Small intestine (tissue), 7 donors: ENCODE measurements at regions not wholly inside any gene's neighbourhood (a gene's known extent, or its start where the extent isn't known, plus 50 kb on each side); places are given as distances from the start of the nearest gene placed in this dataset.

ENCODE experiments used
- DNase-seq, 2 donors: peaks; one replicate each; pipeline versions ENCODE4 v3.0.0 to v3.0.0-alpha.2; 2013
- FAIRE-seq: peaks from 2 replicates; lab custom pipeline; 2012; peaks lifted over from hg19 to GRCh38; lab: Jason Lieb, UNC
- H3K27ac ChIP-seq, 3 donors: one replicate each; pipeline ENCODE4 v1.5.1; 2013; ENCODE audit warnings: low read length in 2 of 3, mild to moderate bottlenecking in 2 of 3, control low read depth in 1 of 3, inconsistent platforms in 1 of 3, low read depth in 1 of 3, moderate library complexity in 1 of 3
- H3K27me3 ChIP-seq, 3 donors: one replicate each; pipeline ENCODE4 v1.6.1; 2013; ENCODE audit warnings: low read length in 3 of 3, inconsistent platforms in 1 of 3; ENCODE audit not compliant: control insufficient read depth in 3 of 3, insufficient read depth in 3 of 3
- H3K36me3 ChIP-seq, 3 donors: one replicate each; pipeline ENCODE4 v1.6.1; 2013; ENCODE audit warnings: low read length in 3 of 3, inconsistent platforms in 1 of 3, low read depth in 1 of 3, mild to moderate bottlenecking in 1 of 3, moderate library complexity in 1 of 3; ENCODE audit not compliant: control insufficient read depth in 3 of 3, insufficient read depth in 2 of 3
- H3K4me1 ChIP-seq, 3 donors: one replicate each; pipeline ENCODE4 v1.6.1; 2013; ENCODE audit warnings: low read length in 2 of 3, inconsistent platforms in 1 of 3, low read depth in 1 of 3, mild to moderate bottlenecking in 1 of 3, moderate library complexity in 1 of 3; ENCODE audit not compliant: control insufficient read depth in 3 of 3, insufficient read depth in 2 of 3
- H3K4me3 ChIP-seq, 3 donors: one replicate each; pipeline ENCODE4 v1.5.1; 2013; ENCODE audit warnings: low read length in 3 of 3, control low read depth in 1 of 3, inconsistent platforms in 1 of 3, low read depth in 1 of 3, mild to moderate bottlenecking in 1 of 3, moderate library complexity in 1 of 3
- H3K9me3 ChIP-seq, 2 donors: one replicate each; pipeline ENCODE4 v1.6.1; 2013; ENCODE audit warnings: low read depth in 1 of 2, low read length in 1 of 2; ENCODE audit not compliant: control insufficient read depth in 2 of 2, insufficient read depth in 1 of 2
- WGBS, 3 donors: extraction: QIAGEN DNeasy Blood & Tissue Kit; methylation state at CpG; one replicate each; pipeline ENCODE4 v1.1.7; 2013; 5-methylcytosine and 5-hydroxymethylcytosine counted together
- donor health status: healthy with polysubstance abuse.
- donor health status: control.
- donor health status: control.
- donor health status: Bipolar disorder and iron deficiency.
- donor health status: healthy.

DNA sequence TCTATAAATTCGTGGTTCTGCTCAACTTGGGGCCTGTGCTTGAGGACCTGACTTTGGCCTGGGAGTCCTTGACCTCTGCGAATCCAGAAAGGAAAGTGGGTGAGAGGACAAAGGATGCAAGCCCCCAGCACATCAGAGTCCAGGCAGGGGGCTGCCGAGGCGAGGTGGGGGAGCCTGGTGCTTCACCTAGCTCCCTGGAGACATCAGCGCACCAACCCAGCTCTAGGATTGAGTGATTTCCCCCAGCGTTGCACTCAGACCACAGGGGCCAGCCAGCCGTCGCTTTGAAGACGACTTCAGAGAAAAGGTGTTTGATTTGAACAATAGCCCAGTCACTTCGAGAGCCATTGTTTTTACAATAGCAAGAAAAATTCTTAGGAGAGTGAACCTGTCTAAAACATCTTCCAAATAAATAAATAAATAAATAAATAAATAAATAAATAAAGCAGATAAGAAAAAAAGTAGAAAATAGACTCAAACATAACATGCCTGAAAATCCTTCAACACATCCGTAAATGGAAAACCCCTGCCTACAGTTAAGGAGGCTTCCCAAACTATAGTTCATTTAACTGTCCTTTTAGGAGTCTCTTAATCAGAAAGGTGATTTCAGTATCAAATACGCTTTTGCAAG, 180.9 kb downstream of the RBFOX3 start:
- Histone ChIP-seq H3K4me3 (no peak overlapping the region), H3K27me3 (peaks cover 0 to 3% (median 2%) of the 10 kb centered on the region in 3 donors), H3K4me1 (no peaks in the 10 kb centered on the region), H3K27ac (no peak overlapping the region), H3K36me3 (no peaks in the 10 kb centered on the region), H3K9me3 (peaks cover 0 to 6% of the 10 kb centered on the region in 2 donors)
- WGBS, 3 donors, result 52 to 56% (median 55%) methylated on average over 12 of the region's 12 CpGs
- FAIRE-seq, result no peak
- DNase-seq, result no peak

DNA sequence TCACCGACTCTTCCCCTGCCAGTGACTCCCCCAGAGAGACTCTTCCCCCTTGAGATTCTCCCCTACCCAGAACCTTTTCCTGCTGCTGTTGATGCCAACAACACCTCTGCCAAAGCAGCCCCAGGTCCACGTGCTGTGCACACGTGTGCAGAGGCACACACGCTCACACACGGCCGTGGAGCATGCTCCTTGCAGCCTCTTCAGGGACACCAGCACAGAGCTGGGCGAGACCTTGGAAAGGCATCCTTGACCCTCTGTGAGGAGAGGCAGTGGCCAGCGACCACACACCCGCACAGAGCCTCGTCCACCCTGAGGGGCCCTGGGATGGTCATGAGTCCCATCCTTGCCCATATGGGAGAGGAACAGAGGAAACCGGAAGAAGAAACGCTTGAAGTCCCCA, 181.9 kb downstream of the RBFOX3 start:
- 76 to 82% (median 82%) methylated on average over 12 of the region's 12 CpGs for WGBS, 3 donors
- H3K36me3 ChIP-seq, result no peaks in the 10 kb centered on the region
- no peak for DNase-seq

DNA sequence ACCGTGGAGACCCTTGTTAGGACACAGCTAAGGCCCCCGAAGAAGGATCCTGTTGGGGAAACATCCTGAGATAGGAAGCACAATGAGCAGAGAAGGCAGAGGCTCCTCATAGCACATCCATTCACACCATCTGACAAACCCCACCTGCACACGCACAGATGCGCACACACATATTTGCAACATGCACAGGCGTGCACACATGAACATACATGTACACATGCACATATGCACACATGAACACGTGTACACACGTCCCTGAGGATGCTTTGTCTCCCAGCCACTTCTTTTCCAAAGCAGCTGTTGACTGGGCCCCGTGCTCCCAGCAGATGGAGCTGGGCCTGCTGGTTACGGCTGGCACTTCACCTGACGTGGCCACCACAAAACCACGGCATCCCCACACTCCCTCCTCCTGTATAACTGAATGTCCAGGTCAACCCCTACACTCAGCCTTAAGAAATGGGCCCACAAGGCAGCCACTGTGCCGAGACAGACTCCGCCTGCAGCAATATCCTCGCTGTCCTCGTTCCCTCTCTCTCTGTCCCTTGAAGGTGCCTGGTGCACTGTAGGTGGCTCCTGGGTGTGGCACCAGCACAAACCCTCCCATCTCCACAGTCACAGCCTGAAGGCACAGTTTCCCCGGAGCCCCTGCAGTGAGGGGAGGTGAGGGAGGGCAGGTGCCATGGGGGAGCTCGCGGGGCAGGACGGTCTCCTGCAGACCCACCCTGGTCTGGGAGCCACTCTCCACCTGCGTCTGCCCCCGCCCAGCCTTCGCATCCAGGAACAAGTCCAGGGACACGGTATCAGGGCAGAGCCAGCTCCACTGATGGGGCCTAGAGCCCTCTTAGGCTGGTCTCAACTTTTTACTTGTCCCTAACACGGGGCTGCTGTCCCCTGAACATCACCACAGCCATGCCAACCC, 183.0 kb downstream of the RBFOX3 start:
- no peak overlapping the region for H3K27ac ChIP-seq
- peaks cover 0 to 2% (median 0%) of the 10 kb centered on the region in 3 donors for H3K27me3 ChIP-seq
- WGBS, 3 donors, result 49 to 68% (median 52%) methylated on average over 23 to 24 of the region's 24 CpGs
- no peaks in the 10 kb centered on the region for H3K9me3 ChIP-seq
- DNase-seq (peak in 1 of 2 donors; percentile 3), FAIRE-seq (no peak)
- no peak overlapping the region for H3K4me3 ChIP-seq
- no peaks in the 10 kb centered on the region for H3K36me3 ChIP-seq
- no peaks in the 10 kb centered on the region for H3K4me1 ChIP-seq

More for the DNA sequence above, 181.9 kb downstream of the RBFOX3 start:
- Histone ChIP-seq H3K27me3 (peaks cover 0 to 2% (median 2%) of the 10 kb centered on the region in 3 donors), H3K9me3 (peaks cover 0 to 2% of the 10 kb centered on the region in 2 donors), H3K27ac (no peak overlapping the region), H3K4me1 (no peaks in the 10 kb centered on the region), H3K4me3 (no peak overlapping the region)
- FAIRE-seq, result no peak

DNA sequence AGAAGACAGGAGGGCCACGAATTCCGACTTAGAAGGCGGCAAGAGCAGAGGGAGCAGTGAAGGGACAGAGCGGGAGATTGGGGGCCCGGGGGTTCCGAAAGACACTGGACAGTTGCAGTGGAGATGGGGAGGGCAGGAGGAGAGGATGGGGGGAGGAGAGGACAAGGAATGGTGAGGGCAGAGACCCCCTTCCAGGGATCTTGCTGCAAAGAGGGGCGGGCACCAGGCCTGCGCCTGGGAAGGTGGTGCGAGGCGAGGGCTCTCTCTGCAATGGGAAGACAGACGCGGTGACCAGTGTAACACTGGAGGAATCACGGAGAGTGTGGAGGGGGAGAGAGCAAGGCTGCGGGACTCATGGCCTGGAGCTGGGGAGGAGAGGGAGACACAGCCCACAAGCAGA, 185.2 kb downstream of the RBFOX3 start:
- no peaks in the 10 kb centered on the region for H3K4me1 ChIP-seq
- WGBS, 3 donors, result 87 to 93% (median 88%) methylated on average over 14 of the region's 14 CpGs
- H3K4me3 ChIP-seq, result no peak overlapping the region
- no peaks in the 10 kb centered on the region for H3K36me3 ChIP-seq
- no peak for FAIRE-seq
- H3K27ac ChIP-seq, result no peak overlapping the region
- no peaks in the 10 kb centered on the region for H3K9me3 ChIP-seq
- DNase-seq, result no peak
- H3K27me3 ChIP-seq, result peaks cover 0 to 2% (median 0%) of the 10 kb centered on the region in 3 donors

DNA sequence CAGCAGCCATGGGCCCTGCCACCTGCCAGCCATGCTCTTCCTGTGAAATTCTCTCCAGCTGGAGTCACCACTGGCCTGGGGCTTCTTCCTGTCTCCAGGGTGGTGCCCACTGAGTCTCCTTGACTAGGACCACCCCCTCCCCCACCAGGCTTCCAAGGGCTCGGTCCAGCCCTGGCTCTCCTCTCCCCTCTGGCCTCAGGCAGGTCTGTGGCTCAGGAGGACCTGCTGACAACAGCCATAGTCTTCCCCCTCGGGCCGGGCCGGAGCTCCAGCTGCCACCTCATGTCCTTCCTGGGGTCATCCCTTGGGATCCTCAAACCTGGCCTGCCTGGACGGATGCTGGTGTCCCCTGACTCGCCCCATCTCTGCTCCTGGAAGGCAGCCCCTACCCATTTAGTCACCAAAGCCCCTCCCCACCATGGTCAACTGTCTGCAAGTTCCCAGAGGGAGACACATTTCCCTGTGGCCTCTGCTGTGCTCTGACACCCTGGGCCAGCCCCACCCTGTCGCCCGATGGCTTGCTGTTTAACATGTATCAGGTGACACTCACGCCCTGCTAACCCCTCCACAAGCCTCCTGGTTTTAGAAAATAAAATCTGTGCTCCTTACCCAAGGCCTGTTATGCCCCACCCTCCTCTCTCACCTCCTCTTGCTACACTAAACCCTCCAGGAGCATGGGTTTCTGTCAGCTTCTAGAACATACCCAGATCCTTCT, 186.2 kb downstream of the RBFOX3 start:
- Histone ChIP-seq H3K4me3 (no peak overlapping the region), H3K36me3 (no peaks in the 10 kb centered on the region), H3K4me1 (no peaks in the 10 kb centered on the region), H3K9me3 (no peaks in the 10 kb centered on the region), H3K27me3 (peaks cover 0 to 2% (median 0%) of the 10 kb centered on the region in 3 donors), H3K27ac (no peak overlapping the region)
- FAIRE-seq (no peak), DNase-seq (no peak)
- WGBS, 3 donors, result 28 to 56% (median 42%) methylated on average over 9 of the region's 9 CpGs

DNA sequence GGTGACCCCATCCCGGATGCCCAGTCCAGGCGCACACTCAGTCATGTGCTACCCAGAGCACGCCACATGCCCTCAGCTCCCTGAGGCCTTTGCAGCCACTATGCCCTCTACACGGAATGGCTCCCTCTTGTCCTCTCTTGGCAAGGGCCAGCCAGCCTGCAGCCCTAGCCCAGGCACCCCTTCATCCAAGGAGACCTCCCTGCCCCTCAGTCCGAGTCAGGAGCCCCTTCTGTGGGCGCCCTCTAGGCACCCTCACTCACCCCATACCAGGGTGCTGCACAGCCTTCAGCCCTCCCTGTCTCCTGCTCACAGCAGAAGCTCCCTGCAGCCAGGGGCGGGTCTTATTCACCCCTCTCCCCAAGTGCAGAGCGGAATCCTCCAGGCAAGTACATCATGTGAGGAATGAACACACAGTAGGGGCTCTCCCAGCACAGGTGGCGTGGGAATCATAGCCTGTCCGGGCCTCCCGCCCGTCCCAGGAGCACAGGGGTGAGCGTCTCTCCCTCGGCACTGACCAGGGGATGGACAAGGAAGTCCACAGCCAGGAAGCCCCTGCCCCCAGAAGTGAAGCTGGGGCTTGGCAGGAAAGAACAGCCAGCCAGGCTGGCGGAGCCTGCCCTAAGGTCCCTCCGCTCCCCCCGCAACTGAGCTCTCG, 186.9 kb downstream of the RBFOX3 start:
- no peak overlapping the region for H3K27ac ChIP-seq
- peaks cover 0 to 2% (median 0%) of the 10 kb centered on the region in 3 donors for H3K27me3 ChIP-seq
- no peak overlapping the region for H3K4me3 ChIP-seq
- FAIRE-seq (no peak), DNase-seq (no peak)
- H3K36me3 ChIP-seq, result no peaks in the 10 kb centered on the region
- WGBS, 3 donors, result 71 to 81% (median 73%) methylated on average over 17 to 18 of the region's 18 CpGs
- H3K4me1 ChIP-seq, result no peaks in the 10 kb centered on the region
- no peaks in the 10 kb centered on the region for H3K9me3 ChIP-seq

DNA sequence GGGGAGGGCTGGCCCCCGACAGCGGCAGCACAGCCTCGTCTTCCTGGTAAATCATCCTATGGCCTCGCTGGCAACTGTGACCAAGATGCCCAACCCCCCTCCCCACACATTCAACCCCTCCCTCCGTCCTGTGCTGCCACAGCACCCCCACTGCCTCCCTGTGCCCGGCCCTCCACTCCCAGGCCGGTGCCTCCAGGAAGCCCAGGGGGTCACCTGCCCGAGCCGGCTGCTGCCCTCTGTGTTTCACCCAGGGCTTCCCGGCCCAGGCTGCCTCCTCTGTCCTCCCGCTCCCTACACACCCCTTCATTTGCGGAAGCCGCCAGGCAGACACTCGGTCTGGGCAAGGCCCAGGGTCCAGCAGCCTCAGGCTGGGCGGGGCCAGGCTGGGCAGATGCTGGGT, 188.6 kb downstream of the RBFOX3 start:
- 53 to 74% (median 70%) methylated on average over 11 to 15 of the region's 15 CpGs for WGBS, 3 donors
- Histone ChIP-seq H3K4me3 (no peak overlapping the region), H3K27ac (no peak overlapping the region), H3K27me3 (peaks cover 0 to 5% (median 1%) of the 10 kb centered on the region in 3 donors), H3K9me3 (no peaks in the 10 kb centered on the region), H3K36me3 (no peaks in the 10 kb centered on the region), H3K4me1 (no peaks in the 10 kb centered on the region)
- FAIRE-seq (no peak), DNase-seq (no peak)
